NCI-H2196 treated with DMSO at 0.1 percent for 48 hours (cell line): ENCODE measurements at regions not wholly inside any gene's neighbourhood (a gene's known extent, or its start where the extent isn't known, plus 50 kb on each side); places are given as distances from the start of the nearest gene placed in this dataset.
"Not testable (repeated sequence)": the region's sequence is repeated elsewhere in the genome, so short reads cannot be mapped to it uniquely, and the experiment has no call there.

Experiments used
- DNase-seq: peaks from one replicate; lab custom pipeline; 2025; ENCODE audit not compliant: unreplicated experiment; lab: John Stamatoyannopoulos, UW

DNA sequence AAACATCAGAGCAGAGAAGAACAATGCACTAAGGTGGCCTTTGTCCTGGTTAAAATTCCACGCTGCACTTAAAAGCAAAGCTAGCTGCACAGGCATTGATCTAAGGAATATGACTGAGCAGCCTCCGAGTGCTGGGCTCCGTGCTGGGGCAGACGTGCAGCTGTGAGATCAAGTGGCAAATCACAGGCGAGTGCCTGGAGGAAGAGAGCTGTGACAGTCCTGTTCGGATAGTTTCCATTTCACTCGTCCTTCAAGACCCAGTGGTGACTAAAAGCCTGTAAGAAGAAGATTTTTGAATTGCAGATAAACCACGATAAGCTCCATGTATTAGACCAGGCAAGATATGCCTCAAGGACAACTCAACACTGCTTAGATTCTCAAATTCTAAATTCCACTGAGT, 247.9 kb downstream of the ANKRD60 start:
- no peak for DNase-seq

GRCh38 chr20:57977569-57977968, 250.9 kb downstream of the ANKRD60 start:
- DNase-seq = no peak

- DNase-seq = no peak
These were observed 251.3 kb downstream of the ANKRD60 start for GRCh38 chr20:57977141-57977540.

GRCh38 chr20:57974863-57975262, 253.6 kb downstream of the ANKRD60 start:
- DNase-seq = no peak

GRCh38 chr20:57973886-57974285, 254.6 kb downstream of the ANKRD60 start:
- no peak for DNase-seq

DNA sequence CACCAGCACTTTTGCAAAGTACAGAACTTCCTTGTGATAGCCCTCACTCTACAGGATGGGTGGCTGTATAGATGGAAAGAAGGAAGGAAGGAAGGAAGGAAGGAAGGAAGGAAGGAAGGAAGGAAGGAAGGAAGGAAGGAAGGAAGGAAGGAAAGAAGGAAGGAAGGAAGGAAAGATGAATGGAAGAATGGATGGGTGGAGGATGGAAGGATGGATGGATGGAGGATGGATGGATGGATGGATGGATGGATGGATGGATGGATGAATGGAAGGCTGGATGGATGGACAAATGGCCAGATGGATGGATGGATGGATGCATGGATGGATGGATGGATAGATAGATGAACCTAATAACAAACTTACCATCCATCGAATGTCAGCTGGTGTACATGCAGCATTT, 256.9 kb downstream of the ANKRD60 start:
- DNase-seq = not testable (repeated sequence)

- no peak for DNase-seq
These were observed 257.6 kb downstream of the ANKRD60 start for GRCh38 chr20:57970856-57971255.

DNA sequence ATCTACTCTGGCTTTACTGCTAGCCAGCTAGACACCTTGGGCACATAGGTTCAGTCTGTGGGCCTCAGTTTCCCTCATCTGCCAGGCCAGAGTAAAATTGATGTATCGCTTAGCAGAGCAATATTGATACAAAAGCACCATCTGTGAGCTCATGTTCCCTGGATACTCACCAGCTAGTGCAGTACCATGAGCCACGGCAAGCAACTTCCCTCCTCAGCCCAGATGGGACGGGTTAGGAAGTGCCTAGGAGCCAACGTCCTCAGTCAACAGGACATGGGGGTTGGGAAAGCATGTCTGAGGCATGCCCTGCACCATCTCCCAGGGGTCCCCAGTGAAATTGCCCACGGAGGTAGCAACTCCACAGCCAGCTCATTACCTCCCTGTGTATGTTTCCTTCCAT, 258.3 kb downstream of the ANKRD60 start:
- DNase-seq = no peak

DNA sequence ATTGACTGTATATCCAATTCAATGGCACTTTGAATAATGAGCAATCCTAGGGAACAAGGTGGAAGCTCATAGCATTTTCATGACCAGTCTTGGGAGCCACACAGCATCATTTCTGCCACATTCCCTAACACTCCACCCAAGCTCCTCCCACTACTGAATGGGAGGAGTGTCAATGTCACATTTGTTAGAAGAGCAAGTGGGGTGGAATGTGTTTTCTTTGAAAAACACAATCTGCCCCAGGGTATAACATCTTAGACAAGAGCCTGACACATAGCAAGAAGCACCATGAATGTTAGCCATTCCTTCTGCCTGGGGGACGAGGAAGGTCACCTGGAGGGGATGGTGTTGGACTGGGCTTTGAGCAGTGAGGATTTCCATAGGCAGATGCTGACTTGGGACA, 258.3 kb upstream of the PMEPA1 start:
- DNase-seq = no peak

GRCh38 chr20:57967364-57967763, 257.5 kb upstream of the PMEPA1 start:
- no peak for DNase-seq

- no peak for DNase-seq
These were observed 256.8 kb upstream of the PMEPA1 start for GRCh38 chr20:57966620-57967019.

GRCh38 chr20:57965441-57965840, 255.6 kb upstream of the PMEPA1 start:
- DNase-seq = no peak

DNA sequence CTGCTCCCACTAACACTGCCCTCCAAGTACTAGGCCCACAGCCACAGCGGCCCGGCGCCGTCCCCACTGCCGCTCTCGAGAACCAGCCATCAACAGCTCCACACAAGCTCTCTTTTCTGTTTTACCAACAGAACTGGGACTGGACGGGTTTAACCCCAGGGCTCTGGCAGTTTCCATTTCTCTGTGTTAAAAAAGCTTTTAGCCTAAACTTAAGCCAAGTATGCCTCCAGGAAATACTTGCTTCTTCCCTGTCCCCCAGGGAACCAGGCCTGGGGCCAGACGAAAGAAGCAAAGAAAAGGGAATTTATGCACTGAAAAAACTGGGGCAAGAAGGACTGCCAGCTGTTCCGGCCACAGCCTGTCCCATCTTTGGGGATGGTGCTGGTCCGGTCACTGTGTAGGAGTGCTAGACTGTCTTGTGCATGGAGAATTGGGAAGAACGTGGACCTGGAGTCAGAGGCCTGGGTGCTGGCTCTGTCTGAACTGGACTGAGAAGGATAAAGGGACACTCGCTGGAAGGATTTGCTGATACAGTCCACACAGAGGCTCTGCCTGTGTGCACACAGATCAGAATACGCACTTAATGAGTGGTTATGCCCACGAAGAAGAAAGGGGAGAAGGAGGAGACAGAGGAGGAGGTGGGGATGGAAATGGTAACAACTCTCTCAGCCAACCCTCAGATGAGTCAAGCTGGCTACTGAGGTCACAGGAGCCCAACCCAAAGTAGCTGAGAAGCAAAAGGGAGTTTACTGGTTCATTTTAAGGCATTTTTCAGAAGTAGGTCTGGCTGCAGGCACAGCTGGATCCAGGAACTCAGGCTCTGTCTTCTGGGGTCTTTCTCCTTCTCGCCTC, 254.4 kb upstream of the PMEPA1 start:
- DNase-seq = no peak

GRCh38 chr20:57960803-57961575, 251.2 kb upstream of the PMEPA1 start:
- DNase-seq = no peak

- no peak for DNase-seq
These were observed 249.8 kb upstream of the PMEPA1 start for GRCh38 chr20:57959589-57959988.

DNA sequence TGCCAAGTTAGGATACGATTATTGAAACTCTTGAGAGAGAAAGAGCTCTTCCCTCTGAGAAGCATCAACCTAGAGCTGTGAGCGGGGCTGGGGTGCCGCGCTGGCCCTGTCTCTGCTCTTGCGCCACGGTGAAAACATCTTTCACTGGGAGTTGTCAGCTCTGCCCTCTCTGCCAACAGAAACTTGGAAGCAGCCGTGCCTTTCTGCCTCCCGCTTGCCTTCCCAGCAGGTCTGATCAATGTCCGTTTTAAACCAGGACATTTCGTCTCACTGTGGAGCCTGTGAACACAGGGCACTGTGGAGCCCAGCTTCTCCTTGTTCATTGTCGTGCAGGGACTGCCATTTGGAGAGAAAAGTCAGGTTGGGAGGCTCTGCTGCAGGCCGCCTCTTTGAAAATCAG, 249.2 kb upstream of the PMEPA1 start:
- DNase-seq = no peak

GRCh38 chr20:57958050-57958420, 248.2 kb upstream of the PMEPA1 start:
- DNase-seq = no peak

DNA sequence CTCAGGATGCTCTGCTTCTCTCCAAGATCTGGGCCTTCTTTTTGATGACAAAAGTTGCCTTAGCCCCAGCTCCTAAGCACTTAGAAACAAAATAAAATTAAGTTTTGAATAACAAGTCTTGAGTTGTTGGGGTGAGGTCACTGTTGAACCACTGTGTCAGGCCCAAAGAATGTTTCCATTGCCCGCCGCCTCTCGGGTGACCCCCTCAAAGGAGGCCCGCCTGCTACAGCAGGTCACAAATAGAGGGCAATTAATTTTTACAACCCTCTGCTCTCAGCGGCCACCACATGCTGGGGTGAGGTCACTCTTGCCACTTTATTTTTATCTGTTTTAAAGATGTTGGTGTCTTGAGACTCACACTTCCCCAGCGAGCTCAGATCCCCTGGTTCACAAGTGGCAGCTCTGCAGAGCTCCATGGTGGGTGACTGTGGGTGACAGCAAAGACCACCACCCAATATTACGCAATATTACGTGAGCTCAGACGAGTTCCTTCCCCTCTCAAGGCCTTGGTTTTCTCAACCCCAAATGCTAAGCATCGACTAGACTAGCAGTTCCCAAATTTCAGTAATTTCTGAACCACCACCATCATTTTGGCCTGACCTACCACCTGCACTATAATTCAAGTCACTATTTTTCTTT, 247.7 kb upstream of the PMEPA1 start:
- DNase-seq = no peak

DNA sequence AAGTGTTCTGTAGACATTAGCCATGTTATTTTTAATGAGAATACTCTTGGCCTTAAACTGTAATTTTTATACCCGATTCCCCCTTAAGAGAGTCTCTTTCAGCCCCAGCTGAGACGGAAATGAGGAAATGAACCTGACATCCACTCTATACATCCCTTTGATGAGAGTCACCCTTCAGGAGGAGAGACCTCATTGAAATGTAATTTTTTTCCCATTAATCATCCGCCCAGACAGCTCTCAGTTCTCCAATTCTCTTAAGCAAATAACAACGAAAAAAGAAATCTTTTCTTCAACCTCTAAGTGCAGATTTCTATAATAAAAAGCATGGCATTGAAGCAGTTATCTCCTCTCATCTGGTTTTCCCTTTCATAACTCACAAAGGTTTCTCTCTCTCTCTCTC, 243.8 kb upstream of the PMEPA1 start:
- DNase-seq = no peak

DNA sequence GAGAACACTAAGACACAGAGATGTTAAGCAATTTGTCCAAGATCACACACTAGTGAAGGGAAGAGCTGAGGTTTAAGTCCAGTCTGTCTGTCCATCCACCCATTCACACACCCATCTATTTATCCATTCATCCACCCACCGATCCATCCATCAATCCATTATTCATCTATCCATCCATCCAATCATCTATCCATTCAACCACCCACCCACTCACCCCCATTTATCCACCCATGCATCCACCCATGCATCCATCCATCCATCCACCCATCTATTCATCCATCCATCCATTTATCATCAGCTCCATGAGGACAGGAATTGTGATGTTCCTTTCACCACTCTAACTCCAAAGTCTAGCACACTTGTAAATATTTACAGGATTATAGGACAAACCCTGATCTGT, 242.3 kb upstream of the PMEPA1 start:
- DNase-seq = no peak

- no peak for DNase-seq
These were observed 241.7 kb upstream of the PMEPA1 start for GRCh38 chr20:57951549-57951948.
